Neural progenitor cell (in vitro differentiated cells): ENCODE measurements at regions not wholly inside any gene's neighbourhood (a gene's known extent, or its start where the extent isn't known, plus 50 kb on each side); places are given as distances from the start of the nearest gene placed in this dataset.

ENCODE experiments used
- DNase-seq: peaks from one replicate; pipeline ENCODE4 v3.0.0-alpha.2; 2016; ENCODE audit warnings: low spot score
- H2AFZ ChIP-seq: fragments of 200-600 bp; sonication (generic); replicated peaks from 2 replicates; pipeline ENCODE4 v1.6.1; 2016; ENCODE audit warnings: antibody characterized with exemption
- H3F3A ChIP-seq: fragments of 200-600 bp; sonication (generic); 2 replicates; pipeline ENCODE4 v1.6.1; 2016; ENCODE audit warnings: antibody characterized with exemption, low read depth
- H3K27ac ChIP-seq: fragments of 200-600 bp; sonication (generic); 2 replicates; pipeline ENCODE4 v1.5.1; 2016; ENCODE audit warnings: mild to moderate bottlenecking
- H3K27me3 ChIP-seq: fragments of 200-600 bp; sonication (generic); 2 replicates; pipeline ENCODE4 v1.6.1; 2016; ENCODE audit warnings: mild to moderate bottlenecking, moderate library complexity
- H3K36me3 ChIP-seq: fragments of 200-600 bp; sonication (generic); 2 replicates; pipeline ENCODE4 v1.5.1; 2016
- H3K4me1 ChIP-seq: fragments of 200-600 bp; sonication (generic); 2 replicates; pipeline ENCODE4 v1.6.1; 2016; ENCODE audit warnings: mixed run types
- H3K4me2 ChIP-seq: fragments of 200-600 bp; sonication (generic); 2 replicates; pipeline ENCODE4 v1.6.1; 2016
- H3K4me3 ChIP-seq: fragments of 200-600 bp; sonication (generic); 2 replicates; pipeline ENCODE4 v1.5.1; 2016
- H3K79me2 ChIP-seq: fragments of 200-600 bp; sonication (generic); 2 replicates; pipeline ENCODE4 v1.6.1; 2016; ENCODE audit warnings: low read depth
- H3K9ac ChIP-seq: fragments of 200-600 bp; sonication (generic); 2 replicates; pipeline ENCODE4 v1.6.1; 2016
- H3K9me3 ChIP-seq: fragments of 200-600 bp; sonication (generic); 2 replicates; pipeline ENCODE4 v1.5.1; 2016; ENCODE audit warnings: low read depth
- H4K20me1 ChIP-seq: fragments of 200-600 bp; sonication (generic); 2 replicates; pipeline ENCODE4 v1.6.1; 2016; ENCODE audit warnings: low read depth
- H3K27ac Mint-ChIP-seq: 3 replicates; pipeline ENCODE4 v1.8.0; 2021; ENCODE audit warnings: mixed read lengths
- H3K27me3 Mint-ChIP-seq: 2 replicates; pipeline ENCODE4 v1.8.0; 2022; ENCODE audit warnings: low read depth, mild to moderate bottlenecking, inconsistent platforms, moderate library complexity, mixed read lengths; ENCODE audit not compliant: insufficient read depth
- H3K36me3 Mint-ChIP-seq: 3 replicates; pipeline ENCODE4 v1.8.0; 2021; ENCODE audit warnings: mixed read lengths
- H3K4me1 Mint-ChIP-seq: 3 replicates; pipeline ENCODE4 v1.8.0; 2021; ENCODE audit warnings: mixed read lengths
- H3K4me3 Mint-ChIP-seq: 3 replicates; pipeline ENCODE4 v1.8.0; 2021; ENCODE audit warnings: mild to moderate bottlenecking, moderate library complexity, mixed read lengths
- H3K9me3 Mint-ChIP-seq: 3 replicates; pipeline ENCODE4 v1.8.0; 2020; ENCODE audit warnings: mixed read lengths
- EZH2 ChIP-seq: fragments of 200-600 bp; sonication (generic); IDR thresholded peaks from 2 replicates; pipeline ENCODE4 v1.6.1; 2017; ENCODE audit warnings: antibody characterized with exemption, mild to moderate bottlenecking, moderate library complexity
- EZH2phosphoT487 ChIP-seq: fragments of 200-600 bp; sonication (generic); IDR thresholded peaks from 2 replicates; pipeline ENCODE4 v1.6.1; 2017; ENCODE audit warnings: antibody characterized with exemption
- TF ChIP-seq, protein P1 (sequence below): fragments of 200-600 bp; sonication (generic); IDR thresholded peaks from 2 replicates; pipeline ENCODE4 v1.5.1; 2017; ENCODE audit warnings: antibody characterized with exemption, mild to moderate bottlenecking

DNA sequence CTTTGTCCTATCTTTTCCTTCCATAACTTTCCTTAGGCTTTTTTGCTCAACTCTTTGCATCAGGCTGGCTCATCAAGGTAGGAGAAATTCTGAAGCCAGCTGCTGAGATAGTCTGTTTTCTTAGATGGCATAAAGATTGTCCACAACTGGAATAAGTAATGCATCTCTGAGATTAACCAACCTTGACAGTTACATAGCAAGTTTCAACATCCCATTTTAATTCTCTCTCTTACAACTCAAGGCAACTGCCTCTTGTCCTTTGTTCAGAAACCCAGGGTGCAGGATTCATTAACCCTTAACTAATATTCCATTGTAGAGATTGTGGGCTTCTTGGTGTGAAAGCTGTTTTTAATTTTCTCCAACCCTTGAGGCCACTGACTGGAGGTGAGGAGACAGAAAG is 239.2 kb downstream of the LACC1 start:
- H3K79me2 ChIP-seq, result no peaks in the 10 kb centered on the region
- no peak overlapping the region for H3K4me3 ChIP-seq
- H3F3A ChIP-seq, result no peaks in the 10 kb centered on the region
- no peaks in the 10 kb centered on the region for H3K36me3 ChIP-seq
- no peaks in the 10 kb centered on the region for H3K27me3 ChIP-seq
- no peak overlapping the region for H3K9ac ChIP-seq
- TF ChIP-seq, protein P1, sequence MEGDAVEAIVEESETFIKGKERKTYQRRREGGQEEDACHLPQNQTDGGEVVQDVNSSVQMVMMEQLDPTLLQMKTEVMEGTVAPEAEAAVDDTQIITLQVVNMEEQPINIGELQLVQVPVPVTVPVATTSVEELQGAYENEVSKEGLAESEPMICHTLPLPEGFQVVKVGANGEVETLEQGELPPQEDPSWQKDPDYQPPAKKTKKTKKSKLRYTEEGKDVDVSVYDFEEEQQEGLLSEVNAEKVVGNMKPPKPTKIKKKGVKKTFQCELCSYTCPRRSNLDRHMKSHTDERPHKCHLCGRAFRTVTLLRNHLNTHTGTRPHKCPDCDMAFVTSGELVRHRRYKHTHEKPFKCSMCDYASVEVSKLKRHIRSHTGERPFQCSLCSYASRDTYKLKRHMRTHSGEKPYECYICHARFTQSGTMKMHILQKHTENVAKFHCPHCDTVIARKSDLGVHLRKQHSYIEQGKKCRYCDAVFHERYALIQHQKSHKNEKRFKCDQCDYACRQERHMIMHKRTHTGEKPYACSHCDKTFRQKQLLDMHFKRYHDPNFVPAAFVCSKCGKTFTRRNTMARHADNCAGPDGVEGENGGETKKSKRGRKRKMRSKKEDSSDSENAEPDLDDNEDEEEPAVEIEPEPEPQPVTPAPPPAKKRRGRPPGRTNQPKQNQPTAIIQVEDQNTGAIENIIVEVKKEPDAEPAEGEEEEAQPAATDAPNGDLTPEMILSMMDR, result no peak
- no peak for TF ChIP-seq EZH2phosphoT487
- TF ChIP-seq EZH2, result no peak
- Mint-ChIP-seq H3K27ac (peak overlapping the region; percentile 89), H3K9me3 (peaks cover 5% of the 10 kb centered on the region), H3K4me1 (peaks cover 56% of the 10 kb centered on the region), H3K4me3 (peak overlapping the region; percentile 18), H3K27me3 (no peaks in the 10 kb centered on the region), H3K36me3 (no peaks in the 10 kb centered on the region)
- peaks cover 32% of the 10 kb centered on the region for H3K4me1 ChIP-seq
- H3K9me3 ChIP-seq, result peaks cover 6% of the 10 kb centered on the region
- H3K27ac ChIP-seq, result no peak overlapping the region
- no peaks in the 10 kb centered on the region for H4K20me1 ChIP-seq
- H3K4me2 ChIP-seq, result peak overlapping the region; percentile 7
- H2AFZ ChIP-seq, result no peak overlapping the region
- DNase-seq, result peak; percentile 32

DNA sequence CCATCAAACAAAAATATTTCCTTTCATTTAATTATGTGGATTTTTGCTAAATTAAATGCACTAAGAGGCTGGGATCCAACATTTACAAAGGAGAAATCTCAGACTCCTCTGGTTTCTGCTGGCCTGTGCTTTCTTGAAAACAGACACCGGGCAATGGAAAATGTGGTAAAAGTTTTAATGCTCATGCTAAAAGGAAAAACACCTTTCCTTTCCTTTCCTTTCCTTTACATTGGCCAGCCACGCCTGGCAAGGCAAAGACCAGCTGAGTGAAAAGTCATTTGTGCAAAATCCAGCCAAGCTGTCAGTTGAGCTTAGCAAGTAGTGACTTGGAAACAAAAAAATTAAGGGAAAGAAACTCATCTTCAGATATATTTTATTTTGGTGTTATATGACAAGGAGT is 240.3 kb downstream of the LACC1 start:
- TF ChIP-seq EZH2, result no peak
- TF ChIP-seq, protein P1, result no peak
- TF ChIP-seq EZH2phosphoT487, result no peak
- Mint-ChIP-seq H3K27me3 (no peaks in the 10 kb centered on the region), H3K27ac (peak overlapping the region; percentile 55), H3K36me3 (no peaks in the 10 kb centered on the region), H3K4me1 (peaks cover 54% of the 10 kb centered on the region), H3K4me3 (no peak overlapping the region), H3K9me3 (peaks cover 10% of the 10 kb centered on the region)
- Histone ChIP-seq H4K20me1 (no peaks in the 10 kb centered on the region), H3K9me3 (peaks cover 14% of the 10 kb centered on the region), H3K27me3 (no peaks in the 10 kb centered on the region), H2AFZ (no peak overlapping the region), H3K79me2 (no peaks in the 10 kb centered on the region), H3K27ac (no peak overlapping the region), H3F3A (no peaks in the 10 kb centered on the region), H3K4me3 (no peak overlapping the region), H3K36me3 (peaks cover 5% of the 10 kb centered on the region), H3K4me1 (peaks cover 32% of the 10 kb centered on the region), H3K4me2 (no peak overlapping the region), H3K9ac (no peak overlapping the region)
- DNase-seq, result no peak

DNA sequence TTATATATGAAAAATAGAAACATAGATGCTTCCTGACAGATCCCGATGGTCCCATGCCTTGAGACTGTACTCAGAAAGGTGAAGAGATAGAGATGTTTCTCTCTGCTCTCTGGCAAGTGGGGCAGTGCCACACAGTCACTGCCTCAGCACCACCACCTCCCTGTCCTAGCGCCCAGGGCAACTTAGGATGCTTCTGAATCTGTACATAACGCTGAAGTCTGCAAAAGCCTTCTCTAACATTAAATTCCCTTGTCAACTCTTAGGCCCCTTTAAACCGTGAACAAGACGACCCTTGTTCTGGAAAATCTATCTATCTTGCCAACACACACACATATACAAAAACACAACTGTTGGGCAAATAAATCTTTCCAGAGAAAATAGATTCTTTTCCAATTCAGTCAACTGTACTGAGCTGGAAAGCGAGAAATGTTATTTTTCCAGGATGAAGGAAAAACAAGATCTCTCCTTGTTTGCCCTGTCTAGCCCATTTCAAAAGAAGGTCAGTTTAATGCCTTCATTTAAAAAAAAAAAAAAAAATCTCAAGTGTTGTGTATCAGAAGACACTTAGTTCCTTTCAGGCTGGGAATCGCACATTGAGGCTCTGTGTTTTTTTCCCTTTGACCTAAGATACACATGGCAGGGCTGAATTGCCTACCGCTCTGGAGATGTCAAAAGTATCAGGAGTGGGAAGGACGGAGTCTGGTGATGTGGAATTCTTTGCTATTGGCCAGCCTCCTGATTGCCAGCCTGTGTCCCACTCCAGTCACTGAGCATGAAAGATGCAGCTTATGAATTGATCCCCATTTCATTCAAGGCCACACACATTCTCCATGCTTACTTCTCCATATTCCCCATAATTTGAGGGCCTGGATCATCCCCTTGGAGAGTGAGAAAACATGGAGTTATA is 241.4 kb downstream of the LACC1 start:
- H3K9me3 ChIP-seq, result peaks cover 14% of the 10 kb centered on the region
- TF ChIP-seq EZH2 (no peak), EZH2phosphoT487 (no peak)
- TF ChIP-seq, protein P1, result no peak
- Mint-ChIP-seq H3K9me3 (peaks cover 14% of the 10 kb centered on the region), H3K27me3 (no peaks in the 10 kb centered on the region), H3K4me1 (peaks cover 45% of the 10 kb centered on the region), H3K4me3 (no peak overlapping the region), H3K36me3 (no peaks in the 10 kb centered on the region), H3K27ac (peak overlapping the region; percentile 58)
- H3K79me2 ChIP-seq, result no peaks in the 10 kb centered on the region
- H4K20me1 ChIP-seq, result no peaks in the 10 kb centered on the region
- no peak overlapping the region for H3K4me2 ChIP-seq
- H3K27me3 ChIP-seq, result no peaks in the 10 kb centered on the region
- no peak overlapping the region for H2AFZ ChIP-seq
- H3K27ac ChIP-seq, result no peak overlapping the region
- DNase-seq, result no peak
- peaks cover 23% of the 10 kb centered on the region for H3K4me1 ChIP-seq
- H3F3A ChIP-seq, result no peaks in the 10 kb centered on the region
- H3K36me3 ChIP-seq, result peaks cover 5% of the 10 kb centered on the region
- no peak overlapping the region for H3K4me3 ChIP-seq
- no peak overlapping the region for H3K9ac ChIP-seq
